Chondrocyte (in vitro differentiated cells): ENCODE measurements at regions not wholly inside any gene's neighbourhood (a gene's known extent, or its start where the extent isn't known, plus 50 kb on each side); places are given as distances from the start of the nearest gene placed in this dataset.

Source experiments
- DNase-seq: peaks from one replicate; pipeline ENCODE4 v3.0.0; 2021; ENCODE audit warnings: mixed read lengths, low spot score
- H3K27ac Mint-ChIP-seq: one replicate; pipeline ENCODE4 v1.8.0; 2021; ENCODE audit warnings: mild to moderate bottlenecking, moderate library complexity, mixed read lengths; ENCODE audit not compliant: unreplicated experiment
- H3K27me3 Mint-ChIP-seq: 2 replicates; pipeline ENCODE4 v1.8.0; 2021; ENCODE audit warnings: low read depth, mixed read lengths
- H3K36me3 Mint-ChIP-seq: 2 replicates; pipeline ENCODE4 v1.8.0; 2021; ENCODE audit warnings: low read depth, mixed read lengths
- H3K4me1 Mint-ChIP-seq: 2 replicates; pipeline ENCODE4 v1.8.0; 2021; ENCODE audit warnings: low read depth, mild to moderate bottlenecking, mixed read lengths
- H3K4me3 Mint-ChIP-seq: one replicate; pipeline ENCODE4 v1.8.0; 2021; ENCODE audit warnings: mild to moderate bottlenecking, moderate library complexity, mixed read lengths; ENCODE audit not compliant: unreplicated experiment
- H3K9me3 Mint-ChIP-seq: 2 replicates; pipeline ENCODE4 v1.8.0; 2021; ENCODE audit warnings: low read depth, mixed read lengths
- CTCF ChIP-seq: fragments of 200-600 bp; sonication (generic); IDR thresholded peaks from 2 replicates; pipeline ENCODE4 v1.5.0; 2021; ENCODE audit warnings: antibody characterized with exemption, mild to moderate bottlenecking, moderate library complexity

- Mint-ChIP-seq H3K36me3 (no peaks in the 10 kb centered on the region), H3K9me3 (peaks cover 16% of the 10 kb centered on the region), H3K4me3 (no peak overlapping the region), H3K27ac (no peak overlapping the region), H3K27me3 (peaks cover 3% of the 10 kb centered on the region), H3K4me1 (no peaks in the 10 kb centered on the region)
- TF ChIP-seq CTCF = no peak
- no peak for DNase-seq
Measured at GRCh38 chr10:106473129-106473685, 691.3 kb downstream of the SORCS1 start.

GRCh38 chr10:106467506-106467905 is 697.0 kb downstream of the SORCS1 start:
- H3K4me1 Mint-ChIP-seq = no peaks in the 10 kb centered on the region
- DNase-seq = no peak
- H3K27me3 Mint-ChIP-seq = peaks cover 2% of the 10 kb centered on the region
- H3K36me3 Mint-ChIP-seq = no peaks in the 10 kb centered on the region
- no peak overlapping the region for H3K4me3 Mint-ChIP-seq
- H3K9me3 Mint-ChIP-seq = peaks cover 33% of the 10 kb centered on the region
- no peak overlapping the region for H3K27ac Mint-ChIP-seq
- TF ChIP-seq CTCF = no peak

- Mint-ChIP-seq H3K4me1 (no peaks in the 10 kb centered on the region), H3K27ac (no peak overlapping the region), H3K9me3 (peaks cover 9% of the 10 kb centered on the region), H3K36me3 (no peaks in the 10 kb centered on the region), H3K27me3 (peaks cover 3% of the 10 kb centered on the region), H3K4me3 (no peak overlapping the region)
- no peak for DNase-seq
- TF ChIP-seq CTCF = no peak
Measured at GRCh38 chr10:106457522-106457921, 707.0 kb downstream of the SORCS1 start.

- H3K4me1 Mint-ChIP-seq = no peaks in the 10 kb centered on the region
- TF ChIP-seq CTCF = no peak
- no peak for DNase-seq
- no peak overlapping the region for H3K27ac Mint-ChIP-seq
- H3K9me3 Mint-ChIP-seq = no peaks in the 10 kb centered on the region
- H3K36me3 Mint-ChIP-seq = no peaks in the 10 kb centered on the region
- peaks cover 3% of the 10 kb centered on the region for H3K27me3 Mint-ChIP-seq
- H3K4me3 Mint-ChIP-seq = no peak overlapping the region
Measured at GRCh38 chr10:106454233-106454632, 710.3 kb downstream of the SORCS1 start.

- peaks cover 2% of the 10 kb centered on the region for H3K9me3 Mint-ChIP-seq
- DNase-seq = no peak
- no peak for TF ChIP-seq CTCF
- H3K27ac Mint-ChIP-seq = no peak overlapping the region
- H3K27me3 Mint-ChIP-seq = peaks cover 3% of the 10 kb centered on the region
- H3K4me1 Mint-ChIP-seq = no peaks in the 10 kb centered on the region
- no peak overlapping the region for H3K4me3 Mint-ChIP-seq
- no peaks in the 10 kb centered on the region for H3K36me3 Mint-ChIP-seq
Measured at GRCh38 chr10:106450966-106451365, 713.5 kb downstream of the SORCS1 start.
